ENCODE measurements at regions not wholly inside any gene's neighbourhood (a gene's known extent, or its start where the extent isn't known, plus 50 kb on each side); places are given as distances from the start of the nearest gene placed in this dataset.

DNA sequence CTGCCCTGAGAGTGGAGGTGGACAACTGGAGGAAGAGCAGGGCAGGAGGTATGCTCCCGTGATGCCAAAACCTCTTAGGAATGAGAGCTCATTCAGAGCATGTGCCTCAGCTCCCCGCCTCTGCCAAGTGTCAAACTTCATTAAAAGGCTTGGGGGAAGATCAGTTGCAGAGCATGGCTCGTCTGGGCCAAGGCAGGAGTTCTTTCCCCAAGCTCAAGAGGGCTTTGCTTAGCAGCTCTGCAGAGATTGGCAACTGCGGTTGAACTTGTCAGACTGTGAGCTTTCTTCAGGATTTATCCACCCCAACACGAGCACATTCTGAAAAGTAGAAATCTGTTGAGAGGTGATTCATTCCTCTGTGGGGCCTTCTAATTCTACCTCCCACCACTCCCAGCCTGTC, 248.1 kb downstream of the HS3ST3A1 start:
- DNase-seq (ENCODE audit: low read depth in 3 of 3) = no peak

GRCh38 chr17:13352747-13353415, 248.8 kb downstream of the HS3ST3A1 start:
- no peak for DNase-seq (ENCODE audit: low read depth in 3 of 3)

DNA sequence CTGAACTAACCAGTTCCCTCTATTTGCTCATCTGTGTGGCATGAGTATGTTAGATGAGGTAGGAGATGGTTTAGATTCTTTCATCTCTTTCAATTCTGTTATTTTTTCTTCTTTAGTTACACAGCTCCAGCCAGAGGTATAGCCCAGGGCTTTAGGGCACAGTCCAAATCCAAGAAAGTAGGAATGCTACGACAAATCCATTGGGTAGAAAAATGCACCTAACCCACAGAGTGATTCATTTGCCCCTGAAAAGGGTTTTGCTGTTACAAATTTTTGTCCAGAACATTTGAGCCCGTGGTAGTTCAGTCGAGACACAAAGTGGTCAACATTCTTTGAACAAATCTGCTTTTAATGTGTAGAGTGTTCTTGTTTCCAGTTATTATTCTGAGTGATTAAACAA, 250.7 kb downstream of the HS3ST3A1 start:
- DNase-seq (ENCODE audit: low read depth in 3 of 3) = no peak

- no peak for DNase-seq (ENCODE audit: low read depth in 3 of 3)
These were observed 251.3 kb downstream of the HS3ST3A1 start for GRCh38 chr17:13350466-13350865.

GRCh38 chr17:13346996-13347762, 254.6 kb downstream of the HS3ST3A1 start:
- peak in 1 of 3 donors; percentile 22 for DNase-seq (ENCODE audit: low read depth in 3 of 3)

- no peak for DNase-seq (ENCODE audit: low read depth in 3 of 3)
These were observed 255.1 kb downstream of the HS3ST3A1 start for GRCh38 chr17:13346592-13346991.

DNA sequence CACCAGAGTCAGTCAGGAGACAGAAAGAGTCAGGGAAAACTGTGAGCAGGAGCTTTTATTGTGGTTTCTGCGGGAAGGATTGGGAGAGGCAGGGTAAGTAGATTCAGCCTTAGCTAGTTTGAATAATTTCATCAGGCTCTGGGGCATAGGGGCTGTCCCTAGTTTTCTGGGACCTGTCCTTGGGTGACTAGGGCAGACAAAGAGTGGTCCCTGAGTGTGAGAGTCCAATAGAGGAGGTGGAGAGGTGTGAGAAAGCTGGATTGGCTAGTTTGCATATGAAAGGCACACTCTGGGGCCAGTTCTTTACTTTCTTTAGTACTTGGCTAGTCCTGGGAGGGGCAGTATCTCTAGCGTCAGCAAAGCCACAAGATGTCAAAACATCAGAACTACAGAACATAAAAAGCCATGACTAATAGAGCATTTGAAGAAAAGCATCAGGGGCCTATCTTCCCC, 255.6 kb downstream of the HS3ST3A1 start:
- DNase-seq (ENCODE audit: low read depth in 3 of 3) = no peak

- no peak for DNase-seq (ENCODE audit: low read depth in 3 of 3)
These were observed 263.3 kb downstream of the HS3ST3A1 start for GRCh38 chr17:13338421-13338820.

DNA sequence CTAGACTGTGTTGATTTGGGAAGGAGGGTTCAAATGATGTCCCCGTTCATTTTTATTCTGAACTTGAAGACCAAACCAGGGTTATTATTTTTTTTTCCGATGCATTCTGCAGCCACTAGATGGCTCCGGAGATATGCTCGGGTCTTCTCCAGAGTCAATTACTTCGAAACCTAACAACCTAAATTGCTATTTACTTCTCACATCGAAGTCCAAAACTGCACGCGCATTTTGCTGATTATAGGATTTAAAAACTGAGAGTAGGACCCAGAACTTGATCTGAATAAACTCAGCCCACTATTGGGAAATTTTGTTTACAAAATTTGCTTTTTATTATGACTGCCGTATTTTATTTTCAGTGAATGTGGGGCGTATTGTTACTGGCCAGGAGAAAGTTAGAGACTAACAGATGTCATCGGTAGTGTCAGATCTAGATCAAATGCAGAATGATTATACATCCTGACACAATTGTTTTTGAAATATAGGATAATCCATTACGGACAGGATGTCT, 263.8 kb downstream of the HS3ST3A1 start:
- peak in 1 of 3 donors; percentile 12 for DNase-seq (ENCODE audit: low read depth in 3 of 3)

DNA sequence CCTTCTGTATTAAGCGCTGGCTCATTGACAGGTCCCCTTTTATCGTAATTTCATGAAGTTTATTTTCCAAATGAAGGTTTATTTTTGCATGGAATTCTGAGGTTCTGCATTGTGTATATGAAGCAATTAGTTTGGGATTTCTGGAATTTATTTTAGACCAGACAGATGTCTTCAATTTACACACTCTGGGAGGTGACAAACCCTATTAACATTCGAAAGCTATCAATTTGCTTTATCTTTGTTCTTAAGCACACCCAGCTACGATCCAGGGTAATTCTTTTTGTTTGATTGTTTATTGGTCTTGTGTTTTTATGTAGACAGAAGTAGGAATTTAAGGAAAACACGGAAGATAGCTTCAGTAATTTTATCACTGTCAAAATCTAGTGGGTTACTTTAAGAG, 264.6 kb downstream of the HS3ST3A1 start:
- DNase-seq (ENCODE audit: low read depth in 3 of 3) = no peak

GRCh38 chr17:13334374-13334773, 267.4 kb downstream of the HS3ST3A1 start:
- DNase-seq (ENCODE audit: low read depth in 3 of 3) = no peak

GRCh38 chr17:13333661-13334060, 268.1 kb downstream of the HS3ST3A1 start:
- DNase-seq (ENCODE audit: low read depth in 3 of 3) = no peak

DNA sequence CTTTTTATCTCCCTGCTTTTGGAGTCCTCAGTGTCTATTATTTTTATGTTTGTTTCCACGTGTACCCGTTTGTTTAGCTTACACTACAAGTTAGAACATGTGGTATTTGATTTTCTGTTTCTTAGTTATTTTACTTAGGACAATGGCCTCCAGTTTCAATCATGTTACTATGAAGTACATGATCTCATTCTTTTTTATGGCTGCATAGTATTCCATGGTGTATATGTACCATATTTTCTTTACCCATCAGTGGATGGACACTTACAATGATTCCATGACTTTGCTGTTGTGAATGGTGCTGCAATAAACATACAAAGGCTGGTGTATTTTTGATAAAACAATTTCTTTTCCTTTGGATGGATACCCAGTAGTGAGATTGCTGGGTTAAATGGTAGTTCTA, 269.5 kb downstream of the HS3ST3A1 start:
- no peak for DNase-seq (ENCODE audit: low read depth in 3 of 3)

DNA sequence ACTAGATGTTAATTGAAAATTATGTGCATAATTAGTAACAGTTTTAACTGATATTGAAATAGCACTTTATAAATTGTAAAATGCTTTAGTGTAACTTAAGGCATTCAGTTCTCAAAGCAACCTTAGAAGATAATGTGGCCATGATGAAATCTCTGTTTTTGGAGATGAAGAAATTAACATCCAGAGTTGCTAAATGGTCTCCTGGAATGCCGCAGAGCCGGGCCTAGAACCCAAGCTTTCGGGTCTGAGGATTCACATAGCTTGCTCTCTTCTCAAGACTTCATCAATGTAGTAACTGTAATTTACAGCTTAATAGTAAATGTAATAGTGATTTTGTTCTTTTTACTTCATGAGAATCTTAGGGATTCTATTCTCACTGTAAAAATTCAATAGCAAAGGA, 272.3 kb downstream of the HS3ST3A1 start:
- no peak for DNase-seq (ENCODE audit: low read depth in 3 of 3)

GRCh38 chr17:13323990-13324389, 277.7 kb downstream of the HS3ST3A1 start:
- no peak for DNase-seq (ENCODE audit: low read depth in 3 of 3)

DNA sequence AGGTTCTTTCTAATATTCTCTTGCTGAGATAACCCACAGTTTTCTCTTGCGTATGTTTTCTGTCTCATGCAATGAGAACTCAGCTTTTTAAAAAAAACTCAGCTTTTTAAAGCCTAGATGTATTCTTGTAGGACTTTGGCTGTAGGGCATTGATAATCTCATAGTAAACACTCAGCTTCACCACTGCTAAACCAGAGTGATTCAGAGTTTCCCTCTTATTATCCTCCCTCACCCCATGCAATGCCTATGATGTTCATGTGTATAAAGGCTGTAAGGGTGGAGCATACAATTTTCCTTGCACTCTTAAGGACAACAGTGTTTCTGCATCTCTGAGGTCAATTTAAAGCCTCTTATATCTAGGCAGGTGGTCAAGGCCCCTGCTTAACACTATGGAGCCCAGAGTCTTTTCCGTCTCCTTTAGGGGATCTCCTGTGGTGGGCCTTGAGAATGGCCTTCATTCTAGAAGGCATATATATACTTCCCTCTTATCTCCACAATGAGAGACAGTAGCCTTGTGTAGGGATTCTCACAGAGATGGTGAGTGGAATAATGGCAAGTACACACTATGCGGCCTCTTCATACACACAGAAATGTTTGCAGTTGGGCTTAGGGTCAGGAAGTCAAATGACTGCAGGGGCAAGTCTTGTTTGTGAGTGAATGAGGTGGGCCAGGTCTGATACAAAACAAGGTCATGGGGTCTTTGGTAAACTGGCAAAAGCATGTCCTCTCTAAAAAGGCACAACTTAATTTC, 279.6 kb downstream of the HS3ST3A1 start:
- DNase-seq (ENCODE audit: low read depth in 3 of 3) = no peak

GRCh38 chr17:13320046-13320785, 281.5 kb downstream of the HS3ST3A1 start:
- DNase-seq (ENCODE audit: low read depth in 3 of 3) = no peak

- DNase-seq (ENCODE audit: low read depth in 3 of 3) = no peak
These were observed 285.1 kb downstream of the HS3ST3A1 start for GRCh38 chr17:13316657-13317056.

DNA sequence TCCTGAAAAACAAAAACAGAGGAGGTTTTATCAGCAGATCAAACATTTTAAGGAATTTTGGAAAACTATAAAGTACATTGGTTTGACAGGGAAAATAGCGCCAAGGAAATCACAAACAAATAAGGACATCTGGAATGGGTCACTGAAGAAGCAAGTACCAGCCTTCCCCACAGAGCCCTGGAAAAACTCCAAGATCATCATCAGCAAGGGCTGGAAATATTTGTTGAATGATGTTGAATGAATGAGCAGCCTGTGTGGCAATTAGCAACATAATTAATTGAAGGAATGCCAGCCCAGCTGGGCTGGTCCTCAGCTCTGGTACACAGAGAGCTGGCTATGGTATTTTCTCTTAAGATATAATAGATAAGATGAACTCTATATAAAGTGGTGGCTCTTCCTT, 290.4 kb downstream of the HS3ST3A1 start:
- DNase-seq (ENCODE audit: low read depth in 3 of 3) = no peak

DNA sequence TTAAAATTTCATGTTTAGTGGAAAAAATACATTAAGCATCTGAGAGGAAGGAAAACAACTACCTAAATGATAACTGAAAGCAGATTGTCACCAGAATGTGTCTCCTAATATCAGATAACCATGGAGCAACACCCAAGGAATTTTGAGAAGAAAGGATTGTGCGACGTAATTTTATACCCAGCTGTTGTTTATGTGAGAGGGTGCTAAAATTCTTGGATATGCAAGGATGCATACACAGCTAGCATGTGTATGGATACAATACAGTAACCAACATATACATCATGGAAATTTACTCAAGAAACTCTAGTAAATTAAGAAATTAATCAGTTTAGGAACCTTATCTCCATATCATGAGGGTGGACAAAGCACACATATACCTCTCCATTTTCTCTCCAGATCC, 290.9 kb downstream of the HS3ST3A1 start:
- DNase-seq (ENCODE audit: low read depth in 3 of 3) = no peak

DNA sequence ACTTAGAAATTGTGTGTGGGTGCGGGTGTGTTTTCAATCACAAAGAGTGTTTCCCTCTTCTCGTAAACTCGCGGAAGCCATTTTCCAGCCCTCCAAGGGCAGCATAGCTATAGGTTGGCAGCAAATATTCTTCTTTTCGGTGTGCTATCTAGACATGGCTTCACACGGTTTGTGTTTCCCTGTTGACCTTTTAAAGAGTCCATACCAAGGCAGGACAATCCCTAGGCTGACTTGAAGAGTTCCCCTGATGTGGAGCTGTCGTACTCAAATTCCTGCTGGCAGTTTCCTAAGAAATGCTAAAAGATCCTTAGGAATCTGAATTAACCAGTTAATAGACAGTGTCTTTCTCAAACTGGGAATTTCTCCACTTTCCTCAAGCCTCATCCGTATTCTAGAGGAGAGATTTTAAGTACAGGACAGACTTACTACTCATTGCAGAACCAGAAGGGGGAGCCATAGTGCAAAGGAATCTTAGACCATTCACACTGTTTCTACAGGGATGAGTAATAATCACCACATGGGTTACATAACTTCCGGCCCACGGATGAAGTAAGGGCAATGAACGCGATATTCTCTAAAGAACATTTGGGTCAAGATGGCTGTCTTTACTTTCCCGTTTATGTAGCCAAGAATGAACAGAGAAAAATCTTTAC, 288.6 kb upstream of the ELAC2 start:
- DNase-seq (ENCODE audit: low read depth in 3 of 3) = peak in 1 of 3 donors; percentile 2

Data from stimulated activated CD4-positive, alpha-beta T cell treated with anti-CD3 and anti-CD28 coated beads, TNF-alpha, amount 100 ng/mL, for 48 hours (primary cell).